GM21423 (cell line): ENCODE measurements at regions not wholly inside any gene's neighbourhood (a gene's known extent, or its start where the extent isn't known, plus 50 kb on each side); places are given as distances from the start of the nearest gene placed in this dataset.
"Not testable (repeated sequence)": the region's sequence is repeated elsewhere in the genome, so short reads cannot be mapped to it uniquely, and the experiment has no call there.

ENCODE experiments used
- ATAC-seq: cut with Tn5 transposase; IDR thresholded peaks from one replicate; pipeline ENCODE4 v1.9.1; 2021; ENCODE audit warnings: mild to moderate bottlenecking, moderate library complexity; ENCODE audit not compliant: unreplicated experiment

GRCh38 chr20:56723331-56723730 is 94.2 kb downstream of the TFAP2C start:
- no peak for ATAC-seq

GRCh38 chr20:56724241-56724757 is 95.2 kb downstream of the TFAP2C start:
- no peak for ATAC-seq

- no peak for ATAC-seq
Measured at GRCh38 chr20:56730003-56730402, 100.9 kb downstream of the TFAP2C start.

GRCh38 chr20:56730996-56731395 is 101.9 kb downstream of the TFAP2C start:
- no peak for ATAC-seq

GRCh38 chr20:56731476-56731875 is 102.4 kb downstream of the TFAP2C start:
- no peak for ATAC-seq

GRCh38 chr20:56733967-56734366 is 104.9 kb downstream of the TFAP2C start:
- ATAC-seq = no peak

- ATAC-seq = no peak
Measured at GRCh38 chr20:56735084-56735642, 106.1 kb downstream of the TFAP2C start.

- ATAC-seq = no peak
Measured at GRCh38 chr20:56736285-56736857, 107.3 kb downstream of the TFAP2C start.

- not testable (repeated sequence) for ATAC-seq
Measured at GRCh38 chr20:56744325-56744821, 115.3 kb downstream of the TFAP2C start.

- no peak for ATAC-seq
Measured at GRCh38 chr20:56748476-56749377, 119.6 kb downstream of the TFAP2C start.

- no peak for ATAC-seq
Measured at GRCh38 chr20:56750430-56750829, 121.3 kb downstream of the TFAP2C start.

- ATAC-seq = no peak
Measured at GRCh38 chr20:56752274-56752673, 123.2 kb downstream of the TFAP2C start.

GRCh38 chr20:56755201-56755600 is 126.1 kb downstream of the TFAP2C start:
- ATAC-seq = no peak

- ATAC-seq = not testable (repeated sequence)
Measured at GRCh38 chr20:56756658-56757057, 127.6 kb downstream of the TFAP2C start.

- ATAC-seq = no peak
Measured at GRCh38 chr20:56758706-56759105, 129.6 kb downstream of the TFAP2C start.

GRCh38 chr20:56759741-56760278 is 130.7 kb downstream of the TFAP2C start:
- ATAC-seq = no peak

- no peak for ATAC-seq
Measured at GRCh38 chr20:56760610-56761009, 131.5 kb downstream of the TFAP2C start.

GRCh38 chr20:56761393-56761792 is 132.3 kb downstream of the TFAP2C start:
- no peak for ATAC-seq

- ATAC-seq = no peak
Measured at GRCh38 chr20:56762401-56762800, 133.3 kb downstream of the TFAP2C start.

GRCh38 chr20:56762829-56763228 is 133.7 kb downstream of the TFAP2C start:
- no peak for ATAC-seq

GRCh38 chr20:56764671-56765070 is 135.6 kb downstream of the TFAP2C start:
- no peak for ATAC-seq
